SK-N-SH (cell line): ENCODE measurements at regions not wholly inside any gene's neighbourhood (a gene's known extent, or its start where the extent isn't known, plus 50 kb on each side); places are given as distances from the start of the nearest gene placed in this dataset.

ENCODE experiments used
- EZH2phosphoT487 ChIP-seq: fragments of 200-600 bp; sonication (generic); IDR thresholded peaks from 2 replicates; pipeline ENCODE4 v1.6.1; 2017; ENCODE audit warnings: low read depth, mixed run types, mild to moderate bottlenecking, antibody characterized with exemption, moderate library complexity, borderline replicate concordance
- JUND ChIP-seq: IDR thresholded peaks from 2 replicates; pipeline ENCODE4 v1.4.0; 2012
- POLR2AphosphoS5 ChIP-seq: IDR thresholded peaks from 2 replicates; pipeline ENCODE4 v1.6.1; 2012; ENCODE audit warnings: low read depth, low read length

- no peak for TF ChIP-seq JUND
- no peak for TF ChIP-seq POLR2AphosphoS5
- no peak for TF ChIP-seq EZH2phosphoT487
Observed at GRCh38 chr5:82560969-82561368, 282.8 kb upstream of the RPS23 start.
